ENCODE measurements at regions not wholly inside any gene's neighbourhood (a gene's known extent, or its start where the extent isn't known, plus 50 kb on each side); places are given as distances from the start of the nearest gene placed in this dataset.

DNA sequence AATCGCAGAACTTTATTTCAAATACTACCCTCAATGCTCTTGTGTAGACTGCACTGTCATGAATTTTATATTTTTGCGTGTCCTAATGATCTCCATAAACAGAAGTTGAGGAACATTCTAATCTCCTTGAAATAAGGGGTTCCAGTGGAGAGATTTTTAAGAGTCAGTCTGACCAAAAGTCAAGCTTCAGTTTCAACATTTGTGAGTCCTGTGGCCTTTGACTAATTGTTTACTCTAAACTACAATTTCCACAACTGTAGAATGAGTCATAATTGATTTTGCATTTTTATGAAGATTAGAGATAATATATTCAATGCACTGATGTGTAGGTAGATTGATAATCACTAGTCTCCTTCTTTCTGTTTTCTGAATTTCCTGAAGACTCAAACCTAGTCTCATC lies 720.3 kb upstream of the ID2 start:
- no peak for DNase-seq

- no peak for DNase-seq
These were observed 719.7 kb upstream of the ID2 start for GRCh38 chr2:7962161-7962560.

DNA sequence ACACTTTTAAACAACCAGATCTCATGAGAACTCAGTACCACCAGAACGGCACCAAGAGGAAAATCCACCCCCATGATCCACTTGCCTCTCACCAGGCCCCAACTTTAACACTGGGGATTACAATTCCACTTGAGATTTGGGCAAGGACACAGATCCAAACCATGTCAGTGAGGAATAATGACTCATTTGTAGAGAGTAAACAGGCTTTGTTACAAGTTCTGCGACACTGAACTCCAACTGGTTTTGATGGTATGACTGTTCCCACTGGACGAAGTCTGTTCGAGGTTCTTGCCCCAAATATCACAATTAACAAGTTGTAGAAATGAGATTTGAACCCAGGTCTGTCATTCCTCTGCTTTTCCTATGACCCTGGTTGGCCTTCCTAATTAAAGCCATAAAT lies 718.1 kb upstream of the ID2 start:
- no peak for DNase-seq

DNA sequence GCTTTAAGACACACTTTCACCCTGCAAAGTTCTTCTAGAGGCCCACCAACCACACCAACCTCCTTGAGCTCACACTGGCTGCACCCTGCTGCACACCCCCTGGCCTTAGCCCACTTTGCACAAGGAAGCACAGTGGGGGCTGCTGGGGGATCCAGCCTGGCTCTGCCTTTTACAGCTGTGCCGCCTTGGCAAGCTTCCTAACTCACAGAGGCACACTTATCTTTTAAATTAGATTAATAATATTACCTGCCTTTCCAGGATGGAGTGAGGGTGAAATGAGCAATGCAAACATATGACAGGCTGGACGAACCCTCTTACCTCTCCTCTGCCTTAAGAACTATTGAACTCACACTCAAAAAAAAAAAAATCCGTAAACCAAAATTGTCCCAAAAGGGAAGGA lies 715.8 kb upstream of the ID2 start:
- DNase-seq = no peak

DNA sequence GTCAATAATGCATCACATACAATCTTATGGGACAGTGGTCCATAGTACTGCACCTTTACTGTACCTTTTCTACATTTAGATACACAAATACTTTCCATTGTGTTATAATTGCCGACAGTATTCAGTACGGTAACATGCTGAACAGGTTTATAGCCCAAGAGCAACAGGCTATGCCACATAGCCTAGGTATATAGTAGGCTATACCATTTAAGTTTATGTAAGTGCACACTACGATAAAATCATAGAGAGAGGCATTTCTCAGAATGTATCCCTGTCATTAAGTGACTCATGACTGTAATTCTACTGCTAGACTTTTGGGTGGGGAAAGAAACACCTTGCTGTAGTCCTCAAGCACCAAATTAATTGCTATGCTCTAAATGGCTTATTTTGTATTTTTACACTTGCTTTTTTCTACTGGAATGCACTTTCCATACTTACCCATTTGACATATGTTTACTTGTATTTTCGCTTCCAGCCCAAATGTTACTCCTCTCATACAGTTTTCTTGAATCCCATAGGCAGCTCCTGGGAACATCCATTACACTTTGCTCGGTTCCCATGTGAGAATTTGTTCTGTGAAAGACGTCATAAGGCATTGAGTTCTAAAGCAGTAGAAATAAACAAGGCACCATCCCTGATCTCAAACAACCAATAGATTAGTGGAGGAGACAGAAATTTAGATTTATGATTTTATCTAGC lies 714.0 kb upstream of the ID2 start:
- DNase-seq = no peak

GRCh38 chr2:7969756-7970515 lies 711.9 kb upstream of the ID2 start:
- no peak for DNase-seq

- DNase-seq = no peak
These were observed 710.6 kb upstream of the ID2 start for GRCh38 chr2:7971248-7971647.

DNA sequence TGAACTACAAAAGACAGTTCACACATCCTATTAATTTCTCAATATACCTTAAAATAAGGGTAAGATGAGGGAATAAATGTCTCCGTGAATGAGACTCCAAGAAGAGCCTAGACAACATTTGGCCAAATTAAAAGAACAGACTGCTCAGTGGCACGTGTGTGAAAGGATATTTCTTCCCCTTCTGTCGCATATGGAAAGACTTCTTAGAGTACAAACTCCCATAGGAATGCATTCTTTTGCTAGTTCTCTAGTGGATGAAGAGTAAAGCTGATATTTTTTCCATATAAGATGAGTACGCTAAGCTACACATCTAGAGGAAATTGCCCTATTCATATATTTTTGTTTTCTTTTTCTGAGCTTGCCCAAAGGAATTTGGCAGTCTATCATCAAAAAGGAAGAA lies 710.0 kb upstream of the ID2 start:
- no peak for DNase-seq

DNA sequence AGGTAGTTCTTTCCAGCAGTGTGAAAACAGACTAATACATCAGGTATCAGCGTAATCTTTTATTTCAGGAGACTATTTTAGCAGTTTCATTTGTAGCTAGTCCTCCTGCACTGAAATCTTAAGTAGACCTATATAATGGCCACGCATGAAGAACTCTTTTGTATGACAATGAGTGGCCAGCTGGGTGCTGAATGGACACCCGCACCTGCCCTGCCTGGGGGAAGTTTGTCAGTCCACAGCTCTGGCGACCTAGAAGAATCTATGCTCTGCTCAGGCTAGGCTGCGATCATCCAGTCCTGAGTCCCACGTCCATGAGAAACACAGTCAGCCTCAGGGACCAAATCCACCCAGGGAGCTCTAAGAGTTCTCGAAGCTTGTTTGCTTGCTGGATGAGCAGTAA lies 709.2 kb upstream of the ID2 start:
- no peak for DNase-seq

GRCh38 chr2:7973801-7974480 lies 707.9 kb upstream of the ID2 start:
- no peak for DNase-seq

DNA sequence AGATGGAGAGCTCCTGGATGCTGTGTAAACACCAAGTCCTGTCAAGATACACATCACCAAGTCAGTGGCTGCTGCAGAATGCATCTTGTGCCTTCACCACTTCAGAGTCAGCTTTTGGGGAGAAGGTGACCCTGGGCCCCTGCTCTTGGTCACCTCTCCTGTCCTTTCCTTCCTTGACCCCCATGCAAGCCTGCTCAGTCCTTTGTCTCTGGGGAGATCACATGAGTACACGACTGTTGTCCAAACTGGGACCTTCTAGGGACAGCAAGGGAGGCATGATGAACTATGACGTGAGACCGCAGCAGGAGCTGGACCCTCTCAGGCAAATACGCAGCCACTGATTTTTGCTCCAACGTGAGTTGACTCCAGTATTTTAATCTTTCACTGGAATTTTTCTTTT lies 706.9 kb upstream of the ID2 start:
- no peak for DNase-seq

DNA sequence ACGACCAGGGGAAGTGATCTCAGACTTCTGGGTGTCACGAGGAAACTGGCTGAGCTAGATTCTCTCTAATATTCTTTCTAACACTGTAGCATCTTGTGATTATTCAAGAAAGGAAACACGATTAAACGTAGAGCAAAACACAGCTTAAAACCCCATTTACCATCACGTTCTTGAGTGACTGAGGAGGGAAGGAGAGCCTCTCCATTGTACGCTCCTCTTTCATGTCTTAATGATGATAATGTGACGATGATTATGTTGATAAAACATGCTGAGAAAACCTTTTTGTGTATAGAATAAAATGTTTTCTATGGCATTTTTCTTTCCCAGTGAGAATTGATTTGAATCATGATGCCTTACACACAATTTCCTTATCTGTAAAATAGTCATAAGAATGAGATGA lies 705.6 kb upstream of the ID2 start:
- no peak for DNase-seq

DNA sequence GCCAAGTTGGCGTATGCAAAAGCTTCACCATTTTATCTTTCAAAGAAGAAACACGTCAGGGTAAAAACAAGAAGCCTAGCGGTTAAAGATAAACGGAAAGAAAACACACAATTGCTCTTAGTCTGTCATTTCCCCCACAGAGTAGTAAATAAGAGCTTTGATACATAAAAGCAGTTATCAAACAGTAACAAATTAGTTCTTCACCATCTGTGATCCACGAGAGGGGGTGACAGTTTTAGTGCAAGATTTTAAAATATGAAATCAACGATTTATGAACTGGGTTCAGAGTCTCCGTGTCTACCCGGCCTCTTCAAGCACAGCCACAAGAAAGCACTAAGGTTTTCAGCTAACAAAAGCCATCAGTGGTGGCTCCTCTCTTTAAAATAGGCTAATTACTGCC lies 703.9 kb upstream of the ID2 start:
- no peak for DNase-seq

- no peak for DNase-seq
These were observed 699.8 kb upstream of the ID2 start for GRCh38 chr2:7982054-7982453.

DNA sequence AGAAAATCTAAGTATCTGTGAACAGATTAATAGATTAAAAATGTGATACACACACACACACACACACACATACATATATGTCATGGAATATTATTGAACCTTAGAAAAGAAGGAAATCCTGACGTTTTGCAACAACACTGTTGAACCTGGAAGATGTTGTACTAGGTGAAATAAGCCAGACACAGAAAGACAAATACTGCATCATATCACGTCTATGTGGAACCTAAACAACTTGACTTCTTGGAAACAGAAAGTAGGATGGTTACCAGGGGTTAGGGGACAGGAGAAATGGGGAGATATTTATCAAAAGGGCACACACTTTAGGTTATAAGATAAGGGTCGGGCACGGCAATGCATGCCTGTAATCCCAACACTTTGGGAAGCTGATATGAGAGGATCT lies 698.4 kb upstream of the ID2 start:
- no peak for DNase-seq

DNA sequence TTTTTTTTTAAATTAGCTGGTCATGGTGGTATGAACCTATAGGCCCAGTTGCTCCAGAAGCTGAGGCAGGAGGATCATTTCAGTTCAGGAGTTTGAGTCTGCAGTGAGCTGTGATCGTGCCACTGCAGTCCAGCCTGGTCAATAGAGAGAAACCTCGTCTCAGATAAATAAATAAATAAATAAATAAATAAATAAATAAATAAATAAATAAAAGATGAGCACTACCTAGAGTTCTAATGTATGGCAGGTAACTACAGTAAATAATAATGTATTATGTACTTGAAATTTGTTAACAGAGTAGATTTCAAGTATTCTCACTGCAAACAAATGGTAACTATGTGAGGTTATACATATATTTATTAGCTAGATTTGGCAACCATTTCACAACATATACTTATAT lies 697.9 kb upstream of the ID2 start:
- no peak for DNase-seq

DNA sequence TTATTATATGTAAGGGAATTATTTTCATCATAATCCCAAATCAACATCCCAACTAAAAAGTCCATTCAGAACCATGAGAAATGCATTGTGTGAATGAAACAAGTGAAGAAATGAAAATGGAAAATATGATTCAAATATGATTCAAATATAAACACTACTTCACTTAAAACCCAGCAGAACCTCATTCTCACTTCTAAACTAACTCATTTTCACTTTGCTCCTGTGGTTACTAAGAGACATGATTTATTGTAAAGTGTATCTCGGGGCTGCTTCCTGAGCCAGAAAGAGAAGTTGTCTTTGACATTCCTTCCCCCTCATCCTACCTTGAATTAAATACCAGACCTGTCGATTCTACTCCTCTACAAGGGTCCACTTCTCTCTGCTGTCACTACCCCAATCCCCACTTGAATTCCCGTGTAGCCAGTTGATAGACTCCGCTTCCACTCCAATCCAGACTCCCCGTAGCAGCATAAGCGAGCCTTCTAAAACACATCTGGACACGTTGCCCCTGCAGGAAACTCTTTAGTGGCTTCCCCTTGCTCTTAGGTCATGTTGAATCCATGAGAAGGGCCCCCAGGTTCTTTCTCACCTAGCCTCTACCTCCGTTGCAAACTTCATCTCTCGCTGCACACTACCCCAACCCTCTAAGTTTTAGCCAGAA lies 697.0 kb upstream of the ID2 start:
- no peak for DNase-seq

DNA sequence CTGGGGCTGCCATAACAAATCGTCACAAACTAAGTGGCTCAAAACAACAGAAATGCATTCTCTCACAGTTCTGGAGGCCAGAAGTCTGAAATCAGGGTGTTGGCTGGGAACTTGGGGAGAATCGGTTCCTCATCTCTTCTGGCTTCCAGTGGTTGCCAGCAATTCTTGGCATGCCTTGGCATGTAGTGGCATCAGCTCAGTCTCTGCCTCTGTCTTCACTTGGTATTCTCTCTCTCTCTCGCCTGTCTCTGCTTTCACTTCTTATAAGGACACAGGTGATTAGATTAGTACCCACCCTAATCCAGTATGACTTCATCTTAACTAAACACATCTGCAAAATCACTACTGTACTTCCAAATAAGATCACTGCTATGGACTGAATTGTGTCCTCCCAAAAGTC lies 695.4 kb upstream of the ID2 start:
- DNase-seq = no peak

- no peak for DNase-seq
These were observed 693.9 kb upstream of the ID2 start for GRCh38 chr2:7987992-7988391.

DNA sequence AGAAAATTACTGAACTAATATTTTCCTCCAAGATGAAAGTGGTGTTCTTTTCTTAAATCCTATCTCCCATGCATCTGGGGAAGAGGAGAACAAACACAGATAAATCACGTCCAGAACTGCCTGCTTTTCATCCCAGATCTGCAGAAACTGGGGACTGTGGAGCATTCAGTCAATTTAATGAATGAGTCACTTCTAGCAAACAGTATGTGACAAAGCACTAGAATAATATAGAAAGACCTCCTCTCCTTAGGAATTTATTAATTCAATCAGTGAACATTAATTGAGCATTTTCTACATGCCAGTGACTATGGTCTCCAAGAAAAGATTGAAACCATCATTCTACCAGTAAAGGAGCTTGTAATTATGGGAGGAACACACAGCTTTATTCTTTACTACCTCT lies 693.4 kb upstream of the ID2 start:
- DNase-seq = no peak

DNA sequence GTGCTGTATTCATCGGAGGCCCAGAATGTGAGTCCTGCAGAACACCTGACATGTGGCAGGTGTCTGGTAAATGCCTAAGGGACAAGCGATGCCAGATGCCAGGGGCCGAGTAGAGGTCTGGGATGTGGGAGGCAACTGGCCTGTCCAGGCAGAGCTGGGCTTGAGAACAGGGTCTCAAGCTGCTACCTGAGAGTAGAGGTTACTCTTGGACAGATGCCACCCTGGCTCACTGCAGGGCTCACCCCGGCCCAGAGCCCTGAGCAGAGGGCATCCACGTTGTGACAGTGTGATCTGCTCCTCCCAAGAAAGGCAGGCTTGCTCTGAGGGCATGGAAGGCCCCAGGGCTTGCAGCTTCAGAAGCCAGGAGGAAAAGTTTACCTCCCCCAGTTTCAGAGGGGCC lies 692.0 kb upstream of the ID2 start:
- no peak for DNase-seq

- no peak for DNase-seq
These were observed 688.9 kb upstream of the ID2 start for GRCh38 chr2:7992612-7993602.

Data from CD4-positive, alpha-beta T cell treated with Interleukin-10 for 1 hour (primary cell).